Prostate gland (tissue), 2 donors: ENCODE measurements at regions not wholly inside any gene's neighbourhood (a gene's known extent, or its start where the extent isn't known, plus 50 kb on each side); places are given as distances from the start of the nearest gene placed in this dataset.

Experiments used
- DNase-seq: peaks from one replicate; pipeline ENCODE4 v3.0.0-alpha.2; 2019; ENCODE audit warnings: low spot score
- H3K27ac ChIP-seq, 2 donors: fragments of 200-600 bp; sonication (generic); 2 replicates each; pipeline ENCODE4 v1.5.1; 2017 to 2019
- H3K27me3 ChIP-seq: fragments of 200-600 bp; sonication (generic); replicated peaks from 2 replicates; pipeline ENCODE4 v1.5.1; 2019; ENCODE audit not compliant: insufficient read depth
- H3K36me3 ChIP-seq, 2 donors: fragments of 200-600 bp; sonication (generic); 1 replicate in 1 of 2; 2 replicates in 1 of 2; pipeline versions ENCODE4 v1.5.1 to v1.8.1; 2017 to 2019
- H3K4me1 ChIP-seq: fragments of 200-600 bp; sonication (generic); replicated peaks from 2 replicates; pipeline ENCODE4 v1.5.1; 2019
- H3K4me3 ChIP-seq, 2 donors: fragments of 200-600 bp; sonication (generic); 2 replicates each; pipeline ENCODE4 v1.5.1; 2017 to 2019
- H3K9me3 ChIP-seq: fragments of 200-600 bp; sonication (generic); 2 replicates; pipeline ENCODE4 v1.5.1; 2017
- CTCF ChIP-seq, 4 experiments: fragments of 200-600 bp in 2 of 4; fragments of 450-650 bp in 2 of 4; sonication (generic) in 2 of 4; IDR thresholded peaks; 1 replicate in 3 of 4; 2 replicates in 1 of 4; pipeline ENCODE4 v1.5.1; 2016 to 2019; ENCODE audit warnings: antibody characterized with exemption in 4 of 4, mild to moderate bottlenecking in 2 of 4, moderate library complexity in 2 of 4
- POLR2A ChIP-seq: fragments of 450-650 bp; IDR thresholded peaks from one replicate; pipeline ENCODE4 v1.6.1; 2016; ENCODE audit warnings: antibody characterized with exemption, mild to moderate bottlenecking
- POLR2AphosphoS5 ChIP-seq: sonication (generic); formaldehyde crosslinking; IDR thresholded peaks from one replicate; pipeline ENCODE4 v1.6.1; 2017; ENCODE audit warnings: antibody characterized with exemption
- WGBS: methylation state at CpG from one replicate; pipeline ENCODE4 v1.1.5; 2018; 5-methylcytosine and 5-hydroxymethylcytosine counted together
- intact Hi-C: fragments of 100-400 bp; cut with DNase I; formaldehyde crosslinking; loops from one replicate; pipeline ENCODE4 v1.14.2; 2022

DNA sequence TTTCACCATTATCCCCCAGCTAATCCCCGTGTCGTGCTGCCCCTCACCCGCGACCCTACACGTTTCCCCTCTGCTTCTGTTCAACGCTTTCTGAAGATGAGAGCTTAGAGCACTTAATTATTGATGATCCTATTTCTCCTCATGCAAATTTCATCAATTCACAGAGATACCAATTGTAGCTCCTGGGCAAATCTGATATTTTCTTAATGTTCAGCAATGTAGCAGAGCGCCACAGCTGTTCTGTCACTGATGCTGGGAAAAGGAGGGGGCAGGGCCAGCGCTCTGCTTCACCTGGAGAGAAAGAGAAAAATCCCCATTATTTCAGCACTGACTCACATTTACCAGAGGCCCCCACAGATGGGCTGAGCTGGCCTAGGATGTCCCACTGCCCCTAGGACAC, 121.2 kb downstream of the TTLL2 start:
- Histone ChIP-seq H3K36me3 (no peaks in the 10 kb centered on the region), H3K9me3 (no peaks in the 10 kb centered on the region), H3K27me3 (no peaks in the 10 kb centered on the region), H3K4me3 (no peak overlapping the region), H3K4me1 (peaks cover 3% of the 10 kb centered on the region), H3K27ac (no peak overlapping the region)
- 85% methylated on average over 8 of the region's 8 CpGs for WGBS
- DNase-seq: no peak
- no peak for TF ChIP-seq CTCF (IDR thresholded peaks at IDR 0.05)
- TF ChIP-seq POLR2AphosphoS5: no peak
- TF ChIP-seq POLR2A: no peak
- intact Hi-C loops: no loop called here

- Histone ChIP-seq H3K27ac (no peak overlapping the region), H3K4me3 (no peak overlapping the region), H3K4me1 (peaks cover 3% of the 10 kb centered on the region), H3K36me3 (no peaks in the 10 kb centered on the region), H3K9me3 (no peaks in the 10 kb centered on the region), H3K27me3 (no peaks in the 10 kb centered on the region)
- 90% methylated on average over 9 of the region's 9 CpGs for WGBS
- intact Hi-C loops: no loop called here
- TF ChIP-seq POLR2A (no peak), CTCF (IDR thresholded peaks at IDR 0.05) (no peak), POLR2AphosphoS5 (no peak)
- DNase-seq: no peak
Observed at GRCh38 chr6:167446971-167447370, 122.1 kb downstream of the TTLL2 start.

- Histone ChIP-seq H3K36me3 (no peaks in the 10 kb centered on the region), H3K4me1 (no peaks in the 10 kb centered on the region), H3K27ac (no peak overlapping the region), H3K4me3 (no peak overlapping the region), H3K27me3 (no peaks in the 10 kb centered on the region), H3K9me3 (no peaks in the 10 kb centered on the region)
- TF ChIP-seq CTCF (IDR thresholded peaks at IDR 0.05): no peak
- no peak for TF ChIP-seq POLR2AphosphoS5
- TF ChIP-seq POLR2A: no peak
- WGBS: 95% methylated on average over 5 of the region's 5 CpGs
- intact Hi-C loops: no loop called here
- no peak for DNase-seq
Observed at GRCh38 chr6:167448378-167448777, 123.5 kb downstream of the TTLL2 start.

DNA sequence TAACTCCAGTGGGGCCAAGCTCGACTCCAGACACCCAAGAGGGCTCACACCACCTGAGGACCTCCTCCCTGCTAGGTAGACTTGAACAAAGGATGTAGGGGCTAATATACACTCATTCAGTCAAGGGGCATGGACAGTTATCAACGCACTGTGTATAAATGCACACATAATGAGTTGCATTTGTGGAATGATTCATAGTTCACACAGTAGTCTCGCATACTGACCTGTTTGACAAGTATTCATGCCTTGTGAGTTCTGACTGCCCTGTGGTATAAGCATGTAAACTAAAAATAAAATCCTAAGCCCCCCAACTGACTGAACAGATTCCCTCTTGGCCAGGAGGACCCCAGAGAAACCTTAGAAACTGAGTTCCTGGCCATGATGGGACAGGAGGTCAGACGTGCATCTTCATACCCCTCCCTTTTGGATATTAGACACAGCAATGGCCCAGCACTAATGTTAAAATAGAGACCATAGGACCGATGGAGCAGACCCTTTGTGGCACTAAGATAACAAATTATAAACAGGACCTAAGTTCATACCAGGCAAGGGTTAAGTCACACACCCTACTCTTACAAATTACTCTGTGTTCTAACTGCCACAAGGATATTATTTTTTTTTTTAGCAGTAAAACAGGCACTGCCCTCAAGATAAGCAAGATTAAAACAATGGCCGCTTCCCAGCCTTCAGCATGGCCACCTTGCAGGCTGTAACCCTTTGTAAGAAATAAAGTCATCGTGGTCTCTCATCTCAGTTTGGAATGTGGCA, 124.4 kb downstream of the TTLL2 start:
- no peaks in the 10 kb centered on the region for H3K27me3 ChIP-seq
- intact Hi-C loops: no loop called here
- no peaks in the 10 kb centered on the region for H3K36me3 ChIP-seq
- 70% methylated on average over 7 of the region's 7 CpGs for WGBS
- peak overlapping the region in 1 of 2 donors; percentile 63 for H3K27ac ChIP-seq
- H3K4me1 ChIP-seq: no peaks in the 10 kb centered on the region
- H3K9me3 ChIP-seq: no peaks in the 10 kb centered on the region
- H3K4me3 ChIP-seq: no peak overlapping the region
- no peak for DNase-seq
- no peak for TF ChIP-seq POLR2AphosphoS5
- no peak for TF ChIP-seq CTCF (IDR thresholded peaks at IDR 0.05)
- TF ChIP-seq POLR2A: no peak

- no peaks in the 10 kb centered on the region for H3K27me3 ChIP-seq
- H3K9me3 ChIP-seq: no peaks in the 10 kb centered on the region
- intact Hi-C loops: no loop called here
- no peaks in the 10 kb centered on the region for H3K36me3 ChIP-seq
- peaks cover 3% of the 10 kb centered on the region for H3K4me1 ChIP-seq
- TF ChIP-seq CTCF (IDR thresholded peaks at IDR 0.05) (no peak), POLR2AphosphoS5 (no peak), POLR2A (no peak)
- no peak overlapping the region for H3K4me3 ChIP-seq
- no peak for DNase-seq
- WGBS: 89% methylated on average over 6 of the region's 6 CpGs
- peak overlapping the region in 1 of 2 donors; percentile 63 for H3K27ac ChIP-seq
Observed at GRCh38 chr6:167450626-167451025, 125.7 kb downstream of the TTLL2 start.
